Muscle of arm (tissue), 1 donor: ENCODE measurements at regions not wholly inside any gene's neighbourhood (a gene's known extent, or its start where the extent isn't known, plus 50 kb on each side); places are given as distances from the start of the nearest gene placed in this dataset.
"Not testable (repeated sequence)": the region's sequence is repeated elsewhere in the genome, so short reads cannot be mapped to it uniquely, and the experiment has no call there.

Experiments
- DNase-seq: peaks from one replicate; pipeline ENCODE4 v3.0.0-alpha.2; 2013

DNA sequence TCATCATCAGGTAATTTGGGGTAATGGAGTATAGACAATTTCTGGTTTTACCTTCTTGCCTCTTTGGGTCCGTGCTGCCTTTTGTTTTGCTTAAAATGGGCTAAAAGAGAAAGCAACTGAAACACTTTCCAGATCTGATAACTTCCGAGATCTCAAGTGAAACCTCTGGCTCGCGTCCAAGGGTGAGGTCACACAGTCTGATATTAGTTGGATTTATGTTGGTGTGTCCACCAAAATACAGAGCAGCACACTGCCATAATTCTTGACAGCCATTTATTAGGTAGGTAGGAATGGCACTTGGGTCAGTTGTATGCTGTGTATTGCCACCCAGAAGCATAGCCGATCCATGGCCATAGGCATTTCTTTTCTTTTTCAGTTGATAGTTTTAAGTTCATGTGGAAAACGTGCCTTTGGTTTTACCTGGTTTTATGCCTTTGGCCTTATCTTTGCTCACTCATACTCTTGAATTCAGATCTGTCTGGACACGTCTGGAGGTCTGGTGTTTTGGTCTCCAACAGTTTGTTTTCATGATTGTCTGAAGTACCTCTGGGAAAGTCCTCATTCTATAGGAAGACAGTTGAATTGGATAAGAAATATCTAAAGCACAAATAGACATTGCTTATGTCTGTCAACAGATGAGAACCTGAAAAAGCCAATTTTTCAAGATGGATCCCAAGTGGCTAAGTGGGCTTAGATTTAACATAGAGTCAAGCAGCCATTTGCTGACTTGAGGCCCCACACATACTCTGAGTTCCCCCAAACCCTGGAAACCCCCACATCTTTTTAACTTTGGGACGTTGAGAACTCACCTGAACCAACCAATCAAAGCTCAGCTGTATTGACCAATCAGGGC, 320.8 kb downstream of the SOX4 start:
- no peak for DNase-seq

DNA sequence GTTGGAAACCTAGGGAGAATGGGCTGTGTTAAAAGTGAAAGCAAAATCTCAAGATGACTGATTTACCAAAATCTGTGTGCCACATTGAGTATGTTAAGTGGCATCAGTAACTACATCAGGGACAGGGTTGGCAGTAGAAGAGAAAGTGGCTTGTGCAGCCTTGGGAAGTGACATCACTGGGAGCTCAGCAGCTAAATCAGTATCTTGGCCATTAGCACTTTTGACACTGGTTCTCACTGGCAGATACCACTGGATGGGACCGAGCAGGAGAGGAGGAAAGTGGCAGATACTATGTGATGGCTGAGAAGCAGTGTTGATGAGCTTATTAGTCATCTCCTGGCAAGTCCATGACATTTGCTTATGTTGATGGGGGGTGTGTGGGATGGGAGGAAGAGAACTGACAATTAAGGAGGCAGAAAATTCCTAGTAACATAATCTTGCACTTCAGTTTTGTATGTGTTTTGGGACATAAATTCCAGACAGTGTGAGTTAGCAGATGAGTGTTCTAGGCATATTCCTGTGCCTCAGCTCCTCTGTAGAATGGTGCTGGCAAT, 322.2 kb downstream of the SOX4 start:
- DNase-seq, result no peak

DNA sequence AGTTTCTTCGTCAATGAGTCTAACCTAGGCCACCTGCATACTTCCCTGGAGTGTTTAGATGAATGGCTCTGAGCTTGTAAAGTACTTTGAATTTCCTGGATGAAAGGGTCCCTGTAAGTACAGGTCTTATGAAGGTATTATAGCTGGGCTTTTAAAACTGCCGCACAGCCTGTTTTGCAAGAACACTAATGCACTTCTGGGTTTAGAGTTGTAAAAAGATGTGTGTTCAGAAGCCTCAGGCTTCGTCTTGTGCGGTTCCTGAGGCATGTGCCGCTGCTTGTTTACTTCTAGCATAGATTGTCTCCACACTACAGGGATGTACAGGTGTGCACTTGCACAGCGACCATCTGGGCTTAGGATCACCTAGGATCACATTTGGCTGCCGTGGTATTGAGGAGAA, 324.5 kb downstream of the SOX4 start:
- DNase-seq, result no peak

DNA sequence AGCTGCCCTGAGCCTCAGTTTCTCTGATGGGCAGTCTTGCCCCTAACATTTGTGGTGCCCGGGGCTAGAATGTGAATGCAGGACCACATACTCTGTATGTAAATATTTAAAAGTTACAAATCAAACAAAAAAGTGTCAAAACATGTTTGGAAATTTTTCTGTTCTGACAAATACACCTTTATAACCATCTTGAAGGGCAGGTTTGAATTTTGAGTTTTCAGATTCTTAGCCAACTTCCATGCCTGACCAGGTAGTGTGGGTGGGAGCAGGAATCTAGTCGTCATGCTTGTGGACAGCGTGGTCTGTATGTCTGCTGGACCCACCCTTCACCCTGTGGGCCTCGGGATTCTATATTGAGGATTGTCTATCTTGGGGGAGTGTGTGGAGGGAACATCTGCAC, 325.1 kb downstream of the SOX4 start:
- no peak for DNase-seq

DNA sequence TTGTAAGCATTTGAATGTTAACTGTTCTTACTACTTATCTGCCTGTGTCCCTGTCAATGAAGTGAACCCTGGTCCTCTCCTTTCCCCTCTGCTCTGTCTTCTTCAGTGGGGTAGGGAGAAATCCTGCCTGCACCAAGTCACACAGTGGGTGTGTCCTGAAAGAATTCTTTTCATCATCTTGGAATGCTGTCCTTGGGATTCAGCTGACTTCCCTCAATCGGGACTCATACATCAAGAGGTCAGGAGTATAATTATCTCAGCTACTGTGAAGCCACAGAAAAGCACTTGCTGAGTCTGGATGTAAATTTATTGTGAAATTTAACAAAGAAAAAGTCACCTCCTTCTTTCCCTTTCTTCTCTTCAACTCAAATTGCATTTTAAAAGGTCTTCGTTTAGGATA, 328.5 kb downstream of the SOX4 start:
- no peak for DNase-seq

DNA sequence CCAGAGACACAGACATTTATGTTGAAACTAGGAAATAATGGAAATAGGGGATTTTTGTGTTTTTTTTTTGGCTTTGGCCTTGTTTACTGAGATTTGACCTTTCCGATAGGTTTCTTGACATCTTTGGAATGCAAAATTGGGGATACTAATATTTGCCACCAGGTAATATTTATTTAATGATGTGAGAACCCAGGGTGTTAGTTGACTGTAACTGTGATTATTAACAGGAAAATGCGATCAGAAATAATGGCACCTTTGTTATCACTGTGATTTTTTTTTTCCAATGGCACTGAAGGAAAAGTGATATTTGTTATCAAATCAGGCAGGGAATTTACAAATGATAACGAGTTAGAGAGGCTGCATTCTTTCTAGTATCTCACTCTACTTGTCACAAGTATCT, 330.5 kb downstream of the SOX4 start:
- DNase-seq, result no peak

DNA sequence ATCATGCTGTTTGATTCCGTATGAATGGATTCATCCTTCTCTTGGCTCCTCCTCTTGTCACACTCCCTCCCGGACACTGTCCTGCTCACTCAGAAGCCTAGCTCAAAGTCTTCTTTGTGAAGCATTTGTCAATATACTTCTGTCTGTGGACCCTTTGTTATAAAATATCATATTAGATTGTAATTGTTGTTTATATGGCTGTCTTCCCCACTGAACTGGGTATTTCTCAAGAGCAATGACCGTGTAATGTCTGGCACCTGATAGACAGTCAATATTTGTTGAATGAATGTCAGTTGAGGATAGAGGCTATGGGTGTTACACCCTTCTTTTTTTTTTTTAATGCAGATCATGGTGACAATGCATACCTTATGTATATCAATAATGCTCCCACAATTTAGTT, 335.3 kb downstream of the SOX4 start:
- no peak for DNase-seq

DNA sequence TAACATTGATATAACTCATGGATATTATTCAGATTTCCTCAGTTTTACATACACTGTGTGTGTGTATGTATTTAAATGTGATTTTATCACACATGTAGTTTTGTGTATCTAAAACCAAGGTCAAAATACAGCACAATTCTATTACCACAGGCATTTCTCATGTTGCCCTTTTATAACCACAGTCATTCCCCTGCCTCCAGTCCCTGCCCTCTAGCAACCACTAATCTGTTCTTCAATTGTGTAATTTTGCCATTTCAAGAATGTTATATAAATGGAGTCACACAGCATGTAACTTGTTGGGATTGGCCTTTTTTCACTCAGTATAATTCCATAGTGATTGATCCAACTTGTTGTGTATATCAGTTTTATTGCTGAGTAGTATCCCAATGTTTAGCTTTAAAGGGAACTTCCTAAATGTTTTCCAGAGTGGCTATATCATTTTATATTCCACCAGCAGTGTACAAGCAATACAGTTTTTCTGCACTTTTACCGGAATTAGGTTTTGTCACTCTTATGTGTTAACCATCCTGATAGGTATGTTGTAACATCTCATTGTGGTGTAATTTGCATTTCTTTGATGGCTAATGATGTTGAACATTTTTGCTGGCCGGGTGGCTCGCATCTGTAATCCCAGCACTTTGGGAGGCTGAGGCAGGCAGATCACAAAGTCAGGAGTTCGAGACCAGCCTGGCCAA, 338.2 kb downstream of the SOX4 start:
- DNase-seq, result no peak

DNA sequence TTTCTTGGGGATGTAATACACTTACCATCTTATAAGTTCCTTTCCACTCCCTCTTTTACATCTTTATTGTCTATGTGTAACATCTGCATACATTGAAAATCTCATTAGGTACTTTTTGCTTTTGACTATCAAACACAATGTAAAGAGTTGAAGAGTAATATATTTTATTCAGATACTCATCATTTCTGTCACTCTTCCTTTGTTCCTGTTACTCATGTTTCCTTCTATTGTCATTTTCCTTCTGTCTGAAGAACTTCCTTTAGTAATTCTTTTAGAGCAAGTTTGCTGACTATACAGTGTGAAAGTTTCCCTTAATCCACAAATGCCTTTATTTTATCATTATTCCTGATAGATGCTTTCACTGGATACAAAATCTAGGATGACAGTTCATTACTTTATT, 339.8 kb downstream of the SOX4 start:
- DNase-seq, result no peak

DNA sequence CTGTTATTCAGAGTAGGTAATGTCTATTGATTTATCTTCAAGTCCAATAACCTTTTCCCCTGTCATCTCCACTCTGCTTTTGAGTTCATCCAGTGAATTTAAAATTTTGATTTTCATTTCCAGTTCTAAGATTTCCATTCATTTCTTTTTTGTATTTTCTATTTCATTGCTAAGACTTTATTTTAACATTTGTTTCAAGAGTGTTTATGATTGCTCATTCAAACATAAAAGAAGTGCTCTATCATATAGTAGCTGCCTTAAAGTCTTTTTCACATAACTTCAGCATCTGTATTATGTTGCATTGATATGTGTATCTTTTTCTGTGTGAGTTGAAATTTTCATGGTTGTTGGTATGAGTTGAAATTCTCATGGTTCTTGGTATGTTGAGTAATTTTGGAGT, 341.6 kb downstream of the SOX4 start:
- no peak for DNase-seq

DNA sequence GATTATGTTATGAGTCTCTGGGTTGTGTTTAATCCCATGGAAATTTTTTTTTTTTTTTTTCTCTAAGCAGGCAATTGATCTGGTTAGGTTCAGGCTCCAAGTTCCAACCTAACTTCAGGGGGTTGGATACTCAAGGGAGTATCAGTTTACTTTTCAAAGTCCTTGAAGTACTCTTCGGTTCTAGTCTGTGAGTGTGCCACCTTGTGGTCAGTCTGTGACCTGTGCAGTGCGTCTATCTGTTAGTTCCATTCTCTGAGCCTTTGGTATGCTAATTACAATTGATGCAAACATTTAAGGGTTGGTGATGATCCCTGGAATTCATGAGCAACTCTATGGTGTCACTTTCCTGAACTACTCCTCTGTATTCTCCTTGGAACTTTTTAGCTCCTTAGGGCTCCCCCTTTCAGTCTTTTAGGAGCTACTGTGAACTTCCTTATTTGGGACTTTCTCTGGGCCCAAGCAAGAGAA, 342.0 kb downstream of the SOX4 start:
- DNase-seq, result no peak

DNA sequence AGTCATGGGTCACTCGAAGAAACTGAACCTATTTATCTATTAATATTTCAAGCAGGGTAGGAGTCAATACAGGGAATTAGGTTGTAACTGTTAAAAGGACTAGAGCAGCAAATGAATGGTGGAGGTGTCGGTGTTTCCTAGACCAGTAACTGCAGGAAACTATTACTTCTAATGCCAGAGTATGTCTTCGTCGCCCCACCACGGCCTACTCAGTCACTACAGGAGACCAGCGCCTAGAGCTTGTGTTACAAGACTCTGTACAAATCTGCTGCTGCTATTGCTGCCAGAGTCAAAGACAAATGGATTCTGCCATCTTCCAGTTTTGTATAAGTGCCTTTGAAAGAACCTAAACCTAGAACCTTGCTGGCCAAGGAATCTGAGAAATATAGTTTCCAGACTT, 343.9 kb downstream of the SOX4 start:
- no peak for DNase-seq

DNA sequence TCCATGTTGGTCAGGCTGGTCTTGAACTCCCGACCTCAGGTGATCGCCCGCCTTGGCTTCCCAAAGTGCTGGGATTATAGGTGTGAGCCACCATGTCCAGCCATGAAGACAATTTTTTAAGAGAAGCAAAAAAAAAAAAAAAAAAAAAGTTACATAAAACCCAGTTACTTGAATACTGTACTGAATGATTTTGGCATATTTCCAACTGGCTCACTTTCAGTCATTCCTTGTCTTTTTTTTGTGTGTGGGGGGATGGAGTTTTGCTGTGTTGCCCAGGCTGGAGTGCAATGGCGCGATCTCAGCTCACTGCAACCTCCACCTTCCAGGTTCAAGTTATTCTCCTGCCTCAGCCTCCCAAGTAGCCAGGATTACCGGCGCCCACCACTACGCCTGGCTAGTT, 345.5 kb downstream of the SOX4 start:
- DNase-seq, result not testable (repeated sequence)

DNA sequence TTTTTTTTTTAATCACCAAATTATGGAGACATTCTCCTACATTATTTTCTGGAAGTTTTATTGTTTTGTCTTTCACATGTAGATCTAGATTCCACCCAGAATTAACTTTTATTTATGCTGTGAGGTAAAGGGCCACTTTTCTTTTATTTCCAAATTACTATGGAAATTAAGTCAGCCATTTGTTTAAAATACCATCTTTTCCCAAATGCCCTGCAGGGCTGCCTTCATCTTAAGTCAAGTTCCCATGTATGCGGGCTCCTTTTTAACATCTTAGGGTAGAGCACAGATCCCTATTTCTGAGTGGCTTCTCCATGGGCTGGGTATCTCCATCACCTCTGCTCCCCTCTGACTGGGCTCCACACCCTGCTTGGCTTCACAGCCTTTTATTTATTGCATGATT, 348.4 kb downstream of the SOX4 start:
- DNase-seq, result no peak

DNA sequence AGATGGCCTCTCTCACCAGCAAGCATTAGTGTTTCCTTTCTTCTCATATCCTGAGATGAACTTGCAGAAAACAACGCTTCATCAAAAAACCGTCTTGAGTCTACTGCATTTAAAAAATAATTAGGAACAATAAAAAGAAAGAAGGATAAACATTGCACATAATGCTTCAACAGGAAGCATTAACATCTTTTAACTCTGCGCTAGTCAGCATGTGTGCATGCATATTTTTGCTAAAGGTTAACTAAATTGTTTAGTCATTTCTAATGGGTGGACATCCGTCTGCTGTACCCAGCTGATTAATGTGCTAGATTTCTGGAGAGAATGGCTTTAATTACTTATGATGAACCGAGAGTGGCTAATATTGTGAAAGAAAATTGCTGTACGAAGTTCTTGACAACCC, 349.3 kb downstream of the SOX4 start:
- DNase-seq, result no peak

DNA sequence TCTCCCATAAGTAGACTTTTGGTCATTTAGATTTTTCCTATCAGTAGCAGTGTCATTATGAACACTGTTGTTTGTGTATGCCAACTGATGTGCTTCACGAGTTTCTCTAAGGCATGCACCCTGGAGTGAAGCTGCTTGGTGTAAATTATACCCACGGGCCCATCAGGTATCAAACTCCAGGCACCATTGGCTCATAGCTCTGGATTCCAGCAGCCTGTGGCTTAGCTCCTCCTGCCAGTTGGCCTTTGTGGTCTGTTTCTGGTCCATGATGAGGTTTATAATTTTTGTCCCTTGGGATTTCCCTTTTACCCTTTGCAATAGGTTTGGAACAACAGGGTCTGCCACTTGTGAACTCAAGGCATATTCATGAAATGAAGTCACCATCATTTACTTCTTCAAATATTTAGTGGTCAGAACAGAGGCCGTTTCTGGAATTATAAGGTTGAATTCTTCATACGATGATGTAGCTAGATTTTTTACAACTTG, 350.5 kb downstream of the PRL start:
- no peak for DNase-seq

DNA sequence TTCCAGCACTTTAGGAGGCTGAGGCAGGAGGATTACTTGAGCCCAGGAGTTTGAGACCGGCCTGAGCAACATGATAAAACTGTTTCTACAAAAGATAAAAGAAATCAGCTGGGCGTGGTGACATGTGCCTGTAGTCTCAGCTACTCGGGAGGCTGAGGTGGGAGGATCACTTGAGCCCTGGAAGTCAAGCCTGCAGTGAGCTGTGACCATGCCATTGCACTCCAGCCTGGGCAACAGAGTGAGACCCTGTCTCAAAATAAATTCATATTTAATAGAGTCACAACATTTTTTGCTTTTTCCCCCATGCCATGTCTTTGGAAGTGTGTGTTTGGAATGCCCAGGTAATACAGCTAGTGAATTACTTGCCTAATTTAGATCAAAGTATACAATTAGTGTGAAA, 349.6 kb downstream of the PRL start:
- not testable (repeated sequence) for DNase-seq

DNA sequence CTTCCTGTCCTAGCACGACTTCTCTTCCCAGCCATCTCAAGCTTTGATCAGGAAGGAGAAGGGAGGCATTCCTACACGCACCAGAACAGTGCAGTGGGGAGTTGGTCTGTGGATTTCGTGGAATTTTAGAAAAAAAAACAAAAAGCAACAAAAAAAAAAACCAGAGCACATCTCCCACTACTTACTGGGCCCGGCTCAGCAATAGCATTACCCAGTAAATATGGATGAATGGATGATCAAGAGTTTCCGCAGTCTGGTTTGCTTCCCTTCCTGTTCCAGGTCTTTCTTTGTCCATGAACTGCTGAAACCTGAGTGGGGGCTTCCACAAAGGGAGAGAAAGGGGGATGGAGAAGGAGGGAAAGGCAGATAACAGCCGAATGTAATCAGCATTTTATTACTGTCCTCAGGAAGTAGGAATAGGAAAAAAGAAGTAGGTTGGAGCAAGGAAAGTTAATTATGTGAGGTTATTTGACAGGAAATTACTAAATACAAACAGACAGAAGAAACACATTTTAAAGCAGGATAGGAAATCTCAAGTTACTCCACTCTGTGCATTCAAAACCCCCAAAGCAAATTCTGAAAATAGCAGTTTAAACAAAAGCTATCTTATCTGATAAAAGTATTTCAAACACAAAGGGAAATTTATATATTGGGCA, 349.0 kb downstream of the PRL start:
- DNase-seq, result no peak

DNA sequence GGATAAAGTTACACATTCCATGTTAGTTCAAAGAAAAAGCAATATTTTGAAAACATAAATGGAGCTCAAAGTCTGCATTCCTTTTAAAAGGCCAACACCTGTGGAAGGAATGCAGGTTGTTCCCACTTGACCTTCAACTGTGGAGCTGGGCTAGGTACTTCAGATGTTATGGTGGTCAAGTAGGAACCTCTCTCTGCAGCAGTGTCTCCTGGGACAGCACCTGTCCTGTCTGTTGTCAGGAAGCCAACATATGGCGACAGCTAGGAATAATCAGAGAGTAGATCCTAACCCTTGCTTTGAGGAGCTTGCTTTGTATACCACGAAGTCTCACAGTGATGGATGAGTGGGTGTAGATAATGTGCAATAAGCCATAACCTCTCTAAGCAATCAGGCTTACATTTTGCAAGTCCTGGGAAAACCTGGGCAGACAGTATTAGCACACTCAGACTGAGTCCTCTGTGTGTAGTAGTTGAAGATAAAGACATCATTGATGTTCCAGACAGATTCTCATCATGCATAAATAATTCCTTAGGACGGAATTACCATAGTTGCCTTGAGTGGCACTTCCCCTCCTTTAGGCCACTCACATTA, 347.5 kb downstream of the PRL start:
- DNase-seq, result no peak

DNA sequence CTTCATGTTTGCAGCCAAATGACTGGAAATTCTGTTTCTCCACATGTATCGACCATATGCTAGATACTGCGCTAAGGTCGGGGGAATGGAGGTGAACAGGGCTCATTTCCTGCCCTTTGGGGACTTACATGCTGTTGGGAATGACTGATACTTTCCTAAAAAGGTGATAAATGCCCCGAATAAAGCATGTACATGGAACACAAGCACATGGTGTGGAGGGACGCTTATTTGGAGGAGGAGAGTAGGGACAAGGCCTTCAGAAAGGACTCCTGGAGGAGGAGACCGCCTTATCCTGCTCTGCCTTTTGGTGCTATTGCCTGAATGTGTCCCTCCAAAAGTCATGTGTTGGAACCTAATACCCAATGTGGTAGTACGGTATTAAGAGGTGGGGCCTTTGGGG, 344.5 kb downstream of the PRL start:
- DNase-seq, result no peak

DNA sequence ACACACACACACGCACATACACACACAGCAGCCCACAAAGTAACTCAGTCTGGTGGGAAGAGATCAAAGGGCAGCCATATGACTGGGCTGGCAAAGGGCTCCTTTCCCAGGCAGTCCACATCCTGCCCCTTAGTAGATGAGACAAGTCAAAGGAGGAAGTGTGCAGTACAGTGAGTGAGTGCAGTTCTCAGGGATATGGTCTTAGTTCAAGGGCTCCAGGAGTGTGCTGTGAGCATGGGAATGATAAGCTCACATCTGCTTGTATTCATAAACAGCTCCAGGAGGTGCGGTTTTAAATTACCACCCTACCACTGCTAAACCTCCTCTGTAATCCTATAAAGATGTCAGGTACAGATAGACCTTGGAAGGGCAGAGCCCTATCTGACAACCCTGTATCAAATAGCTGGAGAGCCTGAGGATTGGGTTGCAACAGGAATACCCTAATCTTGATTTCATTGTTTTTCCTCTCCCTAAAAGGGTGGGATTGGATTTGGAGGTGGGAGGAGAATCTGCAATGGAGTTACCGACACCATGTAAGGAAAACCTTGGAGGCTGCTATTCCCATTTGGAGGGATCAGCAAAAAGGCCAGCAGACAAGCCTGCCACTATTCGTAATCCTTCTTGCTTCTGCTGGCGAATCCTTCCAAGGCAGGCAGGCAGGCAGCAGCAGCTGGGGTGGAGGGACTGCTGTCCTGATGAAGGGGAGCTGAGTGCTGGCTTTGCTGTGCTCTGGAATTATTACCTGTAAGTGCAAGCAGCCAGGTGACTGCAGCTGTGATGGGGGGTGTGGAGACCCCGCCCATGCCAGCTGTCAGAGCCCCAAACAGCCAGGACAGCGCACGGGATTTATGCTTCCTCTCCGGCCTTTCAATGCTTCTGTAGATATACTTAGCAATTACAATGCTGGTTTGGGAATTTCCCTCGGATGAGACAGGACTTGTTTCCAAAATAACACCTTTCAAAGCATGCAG, 342.7 kb downstream of the PRL start:
- no peak for DNase-seq
